Ascending aorta (tissue), 2 donors: ENCODE measurements at regions not wholly inside any gene's neighbourhood (a gene's known extent, or its start where the extent isn't known, plus 50 kb on each side); places are given as distances from the start of the nearest gene placed in this dataset.

ENCODE experiments used
- DNase-seq, 2 donors: peaks; one replicate each; pipeline ENCODE4 v3.0.0-alpha.2; 2019; ENCODE audit warnings: low spot score in 2 of 2
- H3K27ac ChIP-seq, 2 donors: fragments of 200-600 bp; sonication (generic); one replicate each; pipeline ENCODE4 v1.5.1; 2016 to 2017; ENCODE audit warnings: mild to moderate bottlenecking in 1 of 2
- H3K27me3 ChIP-seq: fragments of 200-600 bp; sonication (generic); one replicate; pipeline ENCODE4 v1.5.1; 2017
- H3K36me3 ChIP-seq, 2 donors: fragments of 200-600 bp; sonication (generic); one replicate each; pipeline ENCODE4 v1.5.1; 2016
- H3K4me1 ChIP-seq, 2 donors: fragments of 200-600 bp; sonication (generic); one replicate each; pipeline ENCODE4 v1.5.1; 2016 to 2017; ENCODE audit warnings: mild to moderate bottlenecking in 1 of 2
- H3K4me3 ChIP-seq, 2 donors: fragments of 200-600 bp; sonication (generic); one replicate each; pipeline ENCODE4 v1.5.1; 2016 to 2017; ENCODE audit warnings: mild to moderate bottlenecking in 1 of 2
- H3K9me3 ChIP-seq, 2 donors: fragments of 200-600 bp; sonication (generic); one replicate each; pipeline ENCODE4 v1.5.1; 2016
- intact Hi-C: fragments of 100-400 bp; cut with DNase I; formaldehyde crosslinking; loops from one replicate; pipeline ENCODE4 v1.15.1; 2023
- TF ChIP-seq, protein P1 (sequence below), 3 experiments: fragments of 200-600 bp in 2 of 3; fragments of 450-650 bp in 1 of 3; sonication (generic) in 2 of 3; IDR thresholded peaks; one replicate each; pipeline ENCODE4 v1.5.1; 2016 to 2019; ENCODE audit warnings: antibody characterized with exemption in 3 of 3, mild to moderate bottlenecking in 1 of 3, moderate library complexity in 1 of 3

DNA sequence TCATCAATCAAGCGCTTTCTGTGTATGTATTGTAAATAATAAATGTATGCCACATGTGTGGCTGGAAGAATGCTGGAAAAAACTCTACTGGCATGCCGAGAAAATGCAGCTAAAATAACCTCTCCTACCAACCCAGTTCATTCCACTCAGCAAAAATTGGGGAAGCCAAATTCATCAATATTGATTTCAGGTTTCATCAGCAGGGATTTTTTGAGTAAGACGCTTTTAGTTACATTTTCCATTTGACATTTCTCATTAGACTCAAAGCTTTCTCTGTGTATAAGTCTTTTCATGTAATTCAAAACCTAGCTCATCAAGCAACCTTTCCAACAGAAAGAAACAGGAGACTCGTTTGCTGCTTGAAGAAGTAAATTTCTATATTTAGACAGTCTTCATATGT, 338.1 kb downstream of the DMRT2 start:
- Histone ChIP-seq H3K27me3 (no peaks in the 10 kb centered on the region), H3K4me1 (no peaks in the 10 kb centered on the region), H3K36me3 (no peaks in the 10 kb centered on the region), H3K9me3 (no peaks in the 10 kb centered on the region), H3K4me3 (no peak overlapping the region), H3K27ac (no peak overlapping the region)
- intact Hi-C loops = no loop called here
- DNase-seq = no peak
- TF ChIP-seq, protein P1, sequence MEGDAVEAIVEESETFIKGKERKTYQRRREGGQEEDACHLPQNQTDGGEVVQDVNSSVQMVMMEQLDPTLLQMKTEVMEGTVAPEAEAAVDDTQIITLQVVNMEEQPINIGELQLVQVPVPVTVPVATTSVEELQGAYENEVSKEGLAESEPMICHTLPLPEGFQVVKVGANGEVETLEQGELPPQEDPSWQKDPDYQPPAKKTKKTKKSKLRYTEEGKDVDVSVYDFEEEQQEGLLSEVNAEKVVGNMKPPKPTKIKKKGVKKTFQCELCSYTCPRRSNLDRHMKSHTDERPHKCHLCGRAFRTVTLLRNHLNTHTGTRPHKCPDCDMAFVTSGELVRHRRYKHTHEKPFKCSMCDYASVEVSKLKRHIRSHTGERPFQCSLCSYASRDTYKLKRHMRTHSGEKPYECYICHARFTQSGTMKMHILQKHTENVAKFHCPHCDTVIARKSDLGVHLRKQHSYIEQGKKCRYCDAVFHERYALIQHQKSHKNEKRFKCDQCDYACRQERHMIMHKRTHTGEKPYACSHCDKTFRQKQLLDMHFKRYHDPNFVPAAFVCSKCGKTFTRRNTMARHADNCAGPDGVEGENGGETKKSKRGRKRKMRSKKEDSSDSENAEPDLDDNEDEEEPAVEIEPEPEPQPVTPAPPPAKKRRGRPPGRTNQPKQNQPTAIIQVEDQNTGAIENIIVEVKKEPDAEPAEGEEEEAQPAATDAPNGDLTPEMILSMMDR (IDR thresholded peaks at IDR 0.05) = no peak

DNA sequence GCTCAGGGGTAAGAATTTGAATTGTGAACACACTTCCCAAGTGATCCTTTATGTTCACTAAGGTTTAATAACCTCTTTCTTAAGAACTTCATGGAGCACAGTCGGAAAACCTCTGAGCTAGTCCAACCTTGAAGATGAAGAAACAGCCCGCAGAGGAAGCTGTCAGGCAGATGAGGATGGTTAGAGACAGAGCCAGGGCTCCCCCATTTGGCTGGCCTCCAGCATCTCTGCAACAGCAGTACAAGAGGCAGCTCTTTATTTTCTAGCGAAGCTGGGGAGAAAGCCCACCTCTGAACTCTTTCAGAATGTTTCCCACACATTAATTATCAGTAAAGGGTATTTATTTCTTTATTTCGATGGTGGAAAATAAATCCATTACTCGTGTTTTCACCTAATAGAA, 350.8 kb downstream of the DMRT2 start:
- Histone ChIP-seq H3K36me3 (no peaks in the 10 kb centered on the region), H3K4me3 (no peak overlapping the region)

DNA sequence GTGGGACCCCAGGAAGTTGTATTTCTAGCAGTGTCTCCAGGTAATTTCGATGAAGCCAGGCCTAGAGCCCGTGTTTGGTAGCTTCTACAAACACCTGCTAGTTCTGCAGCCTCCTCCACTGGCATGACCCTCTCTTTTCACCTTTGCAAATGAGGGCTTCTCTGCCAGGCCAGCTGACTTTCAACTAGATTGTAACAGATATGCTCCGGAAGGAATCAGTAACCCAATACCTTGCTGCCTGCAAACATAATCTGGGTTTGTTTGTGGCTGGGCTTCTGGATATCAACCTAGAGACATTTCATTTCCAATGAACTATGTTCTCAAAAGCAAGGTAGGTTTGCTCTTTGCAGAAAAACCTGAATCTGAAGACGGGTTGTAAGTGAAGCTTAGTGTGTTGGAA, 354.8 kb downstream of the DMRT2 start:
- Histone ChIP-seq H3K27ac (no peak overlapping the region), H3K4me3 (no peak overlapping the region), H3K9me3 (no peaks in the 10 kb centered on the region), H3K4me1 (no peaks in the 10 kb centered on the region), H3K27me3 (no peaks in the 10 kb centered on the region), H3K36me3 (no peaks in the 10 kb centered on the region)
- intact Hi-C loops = no loop called here
- no peak for DNase-seq
- TF ChIP-seq, protein P1 (IDR thresholded peaks at IDR 0.05) = no peak

More for the DNA sequence above, 350.8 kb downstream of the DMRT2 start:
- Histone ChIP-seq H3K4me1 (no peaks in the 10 kb centered on the region), H3K27me3 (no peaks in the 10 kb centered on the region), H3K27ac (no peak overlapping the region), H3K9me3 (no peaks in the 10 kb centered on the region)
- intact Hi-C loops = no loop called here
- no peak for DNase-seq
- TF ChIP-seq, protein P1 (IDR thresholded peaks at IDR 0.05) = no peak

DNA sequence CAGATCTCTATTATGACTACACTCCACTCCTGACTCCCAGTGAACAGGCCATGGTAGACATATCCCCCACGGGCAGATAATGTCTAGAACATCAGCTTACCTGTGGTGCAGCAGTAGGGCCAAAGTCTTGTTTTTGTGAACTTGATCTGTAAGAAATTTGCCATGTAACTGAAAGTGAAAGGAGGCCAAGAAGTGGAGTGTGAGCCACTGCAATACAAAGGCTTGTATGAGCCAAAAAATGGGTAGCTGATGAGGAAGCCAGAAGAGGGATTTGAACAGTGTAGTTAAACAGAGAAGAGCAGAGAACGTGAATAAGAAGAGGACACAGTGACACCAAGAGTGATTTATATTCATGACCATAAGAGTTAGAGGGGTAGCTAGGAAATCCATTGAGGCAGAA, 361.7 kb downstream of the DMRT2 start:
- TF ChIP-seq, protein P1 (IDR thresholded peaks at IDR 0.05) = no peak
- H3K36me3 ChIP-seq = no peaks in the 10 kb centered on the region
- no peaks in the 10 kb centered on the region for H3K27me3 ChIP-seq
- H3K27ac ChIP-seq = no peak overlapping the region
- H3K9me3 ChIP-seq = no peaks in the 10 kb centered on the region
- no peak overlapping the region for H3K4me3 ChIP-seq
- DNase-seq = no peak
- intact Hi-C loops = no loop called here
- H3K4me1 ChIP-seq = no peaks in the 10 kb centered on the region

DNA sequence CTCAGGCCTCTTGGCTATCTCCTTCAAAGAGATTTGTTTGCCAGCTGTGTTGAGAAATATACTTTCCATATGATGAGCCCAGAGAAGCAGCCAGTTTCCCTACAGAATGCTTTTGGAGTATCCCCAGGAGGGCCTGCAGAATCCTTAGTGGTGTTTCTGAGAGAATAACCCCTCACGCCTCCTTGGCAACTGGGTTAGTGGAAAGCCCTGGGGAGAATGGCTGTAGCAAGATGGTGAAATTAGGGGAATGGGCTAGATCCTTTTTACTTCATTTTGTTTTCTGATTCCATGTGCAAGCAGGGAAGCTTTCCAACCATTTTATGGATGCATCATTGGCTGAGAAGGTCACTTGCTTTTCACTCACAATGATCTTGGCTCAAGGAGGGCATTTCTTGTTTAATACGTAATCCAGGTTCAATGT, 364.6 kb downstream of the DMRT2 start:
- DNase-seq = no peak
- Histone ChIP-seq H3K27ac (no peak overlapping the region), H3K4me1 (no peaks in the 10 kb centered on the region), H3K9me3 (no peaks in the 10 kb centered on the region), H3K36me3 (no peaks in the 10 kb centered on the region), H3K4me3 (no peak overlapping the region), H3K27me3 (no peaks in the 10 kb centered on the region)
- intact Hi-C loops = no loop called here
- TF ChIP-seq, protein P1 (IDR thresholded peaks at IDR 0.05) = no peak

DNA sequence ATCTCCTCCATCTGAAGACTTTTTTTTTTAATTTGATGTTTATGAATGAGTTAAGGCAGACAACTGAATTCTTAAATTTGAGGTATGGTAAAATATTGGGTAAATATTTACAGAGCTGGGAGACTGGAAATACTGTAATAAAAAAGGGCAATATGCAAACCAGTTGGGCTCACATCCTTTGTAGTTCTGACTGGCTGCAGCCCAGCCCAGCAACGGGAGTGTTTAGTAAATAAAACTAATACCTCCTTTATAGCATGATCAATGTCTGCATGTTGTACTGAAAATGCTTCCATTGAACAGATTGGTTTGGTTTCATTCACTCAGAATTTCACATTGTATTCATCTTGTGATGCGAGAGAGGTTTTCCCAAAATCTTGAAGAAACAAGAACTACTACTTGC, 365.0 kb downstream of the DMRT2 start:
- Histone ChIP-seq H3K27ac (no peak overlapping the region), H3K36me3 (no peaks in the 10 kb centered on the region), H3K27me3 (no peaks in the 10 kb centered on the region), H3K4me3 (no peak overlapping the region), H3K9me3 (no peaks in the 10 kb centered on the region), H3K4me1 (no peaks in the 10 kb centered on the region)
- intact Hi-C loops = no loop called here
- no peak for DNase-seq
- TF ChIP-seq, protein P1 (IDR thresholded peaks at IDR 0.05) = no peak
